Loucy (cell line): ENCODE measurements at regions not wholly inside any gene's neighbourhood (a gene's known extent, or its start where the extent isn't known, plus 50 kb on each side); places are given as distances from the start of the nearest gene placed in this dataset.
A peak's percentile ranks its signal among the peaks of the same experiment; 100 is the strongest.

Experiments
- H2AFZ ChIP-seq: fragments of 200-600 bp; sonication (generic); 2 replicates; pipeline ENCODE4 v1.6.0; 2016; ENCODE audit warnings: antibody characterized with exemption, mild to moderate bottlenecking, low read length, moderate library complexity
- H3F3A ChIP-seq: fragments of 200-600 bp; 2 replicates; pipeline ENCODE4 v1.6.0; 2016; ENCODE audit warnings: antibody characterized with exemption, low read depth, mild to moderate bottlenecking
- H3K27me3 ChIP-seq: fragments of 200-600 bp; sonication (generic); 2 replicates; pipeline ENCODE4 v1.6.1; 2014; ENCODE audit warnings: low read length, mild to moderate bottlenecking; ENCODE audit not compliant: insufficient read depth, poor library complexity, severe bottlenecking
- H3K36me3 ChIP-seq: fragments of 200-600 bp; sonication (generic); 2 replicates; pipeline ENCODE4 v1.6.1; 2016; ENCODE audit warnings: low read length; ENCODE audit not compliant: insufficient read depth
- H3K4me1 ChIP-seq: fragments of 200-600 bp; sonication (generic); 2 replicates; pipeline ENCODE4 v1.5.1; 2014; ENCODE audit warnings: low read length, mild to moderate bottlenecking; ENCODE audit not compliant: insufficient read depth, poor library complexity, severe bottlenecking
- H3K4me2 ChIP-seq: fragments of 200-600 bp; sonication (generic); 2 replicates; pipeline ENCODE4 v1.6.0; 2014; ENCODE audit warnings: antibody characterized with exemption, low read length, low read depth, mild to moderate bottlenecking; ENCODE audit not compliant: poor library complexity, severe bottlenecking
- H3K4me3 ChIP-seq: fragments of 200-600 bp; sonication (generic); 2 replicates; pipeline ENCODE4 v1.5.1; 2014; ENCODE audit warnings: low read length, mild to moderate bottlenecking, mixed read lengths; ENCODE audit not compliant: poor library complexity, severe bottlenecking
- H3K79me2 ChIP-seq: fragments of 200-600 bp; sonication (generic); 2 replicates; pipeline ENCODE4 v1.6.1; 2014; ENCODE audit warnings: low read length; ENCODE audit not compliant: insufficient read depth
- H3K9ac ChIP-seq: fragments of 200-600 bp; sonication (generic); 2 replicates; pipeline ENCODE4 v1.6.0; 2014; ENCODE audit warnings: mild to moderate bottlenecking, low read depth, low read length, moderate library complexity; ENCODE audit not compliant: poor library complexity, severe bottlenecking
- H3K9me2 ChIP-seq: fragments of 200-600 bp; sonication (generic); replicated peaks from 2 replicates; pipeline ENCODE4 v1.6.1; 2016; ENCODE audit warnings: low read depth, low read length, mixed read lengths
- H3K9me3 ChIP-seq: fragments of 200-600 bp; sonication (generic); 2 replicates; pipeline ENCODE4 v1.6.1; 2014; ENCODE audit warnings: mild to moderate bottlenecking, antibody characterized with exemption, low read length, low read depth; ENCODE audit not compliant: insufficient read depth
- H4K20me1 ChIP-seq: fragments of 200-600 bp; sonication (generic); 2 replicates; pipeline ENCODE4 v1.6.0; 2014; ENCODE audit warnings: antibody characterized with exemption, low read length, mild to moderate bottlenecking; ENCODE audit not compliant: insufficient read depth, poor library complexity, severe bottlenecking
- EZH2phosphoT487 ChIP-seq: fragments of 200-600 bp; IDR thresholded peaks from 2 replicates; pipeline ENCODE4 v1.6.1; 2018; ENCODE audit warnings: antibody characterized with exemption, mild to moderate bottlenecking, moderate library complexity, borderline replicate concordance
- TF ChIP-seq, protein P1 (sequence below): fragments of 200-600 bp; sonication (generic); conservative IDR thresholded peaks from 2 replicates; pipeline ENCODE4 v1.5.1; 2014; ENCODE audit warnings: mild to moderate bottlenecking, antibody characterized with exemption, low read length

DNA sequence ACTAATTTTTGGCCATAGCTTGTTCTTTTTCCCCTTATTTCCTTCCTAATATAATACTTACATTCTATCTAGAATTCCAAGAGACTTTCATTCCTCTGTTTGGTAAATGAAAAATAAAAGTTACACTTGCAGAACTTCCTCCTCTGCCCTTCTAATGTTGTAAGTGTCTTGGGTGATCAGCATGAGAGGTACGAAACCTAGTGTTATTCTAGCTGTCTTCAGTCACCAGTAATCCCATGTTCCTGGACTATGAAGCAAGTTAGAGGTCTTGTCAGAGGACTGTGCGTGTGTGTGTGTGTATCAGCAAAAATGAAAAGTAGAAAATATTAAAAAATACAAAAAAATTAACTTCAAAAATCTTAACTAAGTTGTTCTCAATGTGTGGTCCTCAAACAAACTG is 307.0 kb downstream of the SPRY2 start:
- no peaks in the 10 kb centered on the region for H3K4me1 ChIP-seq
- H3K4me2 ChIP-seq: no peak overlapping the region
- no peak overlapping the region for H3K4me3 ChIP-seq
- H2AFZ ChIP-seq: no peak overlapping the region
- H3K9me2 ChIP-seq: no peaks in the 10 kb centered on the region
- no peaks in the 10 kb centered on the region for H3K27me3 ChIP-seq
- TF ChIP-seq, protein P1, sequence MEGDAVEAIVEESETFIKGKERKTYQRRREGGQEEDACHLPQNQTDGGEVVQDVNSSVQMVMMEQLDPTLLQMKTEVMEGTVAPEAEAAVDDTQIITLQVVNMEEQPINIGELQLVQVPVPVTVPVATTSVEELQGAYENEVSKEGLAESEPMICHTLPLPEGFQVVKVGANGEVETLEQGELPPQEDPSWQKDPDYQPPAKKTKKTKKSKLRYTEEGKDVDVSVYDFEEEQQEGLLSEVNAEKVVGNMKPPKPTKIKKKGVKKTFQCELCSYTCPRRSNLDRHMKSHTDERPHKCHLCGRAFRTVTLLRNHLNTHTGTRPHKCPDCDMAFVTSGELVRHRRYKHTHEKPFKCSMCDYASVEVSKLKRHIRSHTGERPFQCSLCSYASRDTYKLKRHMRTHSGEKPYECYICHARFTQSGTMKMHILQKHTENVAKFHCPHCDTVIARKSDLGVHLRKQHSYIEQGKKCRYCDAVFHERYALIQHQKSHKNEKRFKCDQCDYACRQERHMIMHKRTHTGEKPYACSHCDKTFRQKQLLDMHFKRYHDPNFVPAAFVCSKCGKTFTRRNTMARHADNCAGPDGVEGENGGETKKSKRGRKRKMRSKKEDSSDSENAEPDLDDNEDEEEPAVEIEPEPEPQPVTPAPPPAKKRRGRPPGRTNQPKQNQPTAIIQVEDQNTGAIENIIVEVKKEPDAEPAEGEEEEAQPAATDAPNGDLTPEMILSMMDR: no peak
- no peak for TF ChIP-seq EZH2phosphoT487
- H3K79me2 ChIP-seq: no peaks in the 10 kb centered on the region
- H3F3A ChIP-seq: no peaks in the 10 kb centered on the region
- no peak overlapping the region for H3K9ac ChIP-seq
- no peaks in the 10 kb centered on the region for H3K36me3 ChIP-seq
- H4K20me1 ChIP-seq: no peaks in the 10 kb centered on the region
- H3K9me3 ChIP-seq: no peaks in the 10 kb centered on the region

GRCh38 chr13:80033286-80033685 is 307.6 kb downstream of the SPRY2 start:
- no peaks in the 10 kb centered on the region for H3K27me3 ChIP-seq
- no peaks in the 10 kb centered on the region for H3K9me3 ChIP-seq
- no peaks in the 10 kb centered on the region for H4K20me1 ChIP-seq
- H2AFZ ChIP-seq: no peak overlapping the region
- TF ChIP-seq, protein P1: no peak
- H3K36me3 ChIP-seq: no peaks in the 10 kb centered on the region
- no peak overlapping the region for H3K9ac ChIP-seq
- no peaks in the 10 kb centered on the region for H3K4me1 ChIP-seq
- H3K4me3 ChIP-seq: no peak overlapping the region
- no peaks in the 10 kb centered on the region for H3K9me2 ChIP-seq
- no peaks in the 10 kb centered on the region for H3K79me2 ChIP-seq
- H3K4me2 ChIP-seq: no peak overlapping the region
- no peaks in the 10 kb centered on the region for H3F3A ChIP-seq

GRCh38 chr13:80030491-80030890 is 310.4 kb downstream of the SPRY2 start:
- H3K9ac ChIP-seq: no peak overlapping the region
- H3K36me3 ChIP-seq: no peaks in the 10 kb centered on the region
- no peak overlapping the region for H2AFZ ChIP-seq
- no peaks in the 10 kb centered on the region for H4K20me1 ChIP-seq
- no peaks in the 10 kb centered on the region for H3K4me1 ChIP-seq
- H3K4me2 ChIP-seq: no peak overlapping the region
- TF ChIP-seq EZH2phosphoT487: no peak
- TF ChIP-seq, protein P1: peak; percentile 66
- no peaks in the 10 kb centered on the region for H3K79me2 ChIP-seq
- H3K27me3 ChIP-seq: no peaks in the 10 kb centered on the region
- H3K4me3 ChIP-seq: no peak overlapping the region
- no peaks in the 10 kb centered on the region for H3F3A ChIP-seq
- H3K9me3 ChIP-seq: no peaks in the 10 kb centered on the region
- no peaks in the 10 kb centered on the region for H3K9me2 ChIP-seq
